Activated B cell treated with CpG ODN at 0.5 μM for 24 hours (primary cell): ENCODE measurements at regions not wholly inside any gene's neighbourhood (a gene's known extent, or its start where the extent isn't known, plus 50 kb on each side); places are given as distances from the start of the nearest gene placed in this dataset.

Experiments used
- ATAC-seq: fragments of 200-7000 bp; cut with Tn5 transposase; one replicate; pipeline ENCODE4 v1.10.0; 2021; ENCODE audit warnings: low read depth, mild to moderate bottlenecking, moderate library complexity
- CTCF ChIA-PET: fragments of 350-600 bp; sonication (Branson Sonifier 250); formaldehyde crosslinking; loops from one replicate; lab custom pipeline; 2021; ENCODE audit warnings: antibody characterized with exemption; lab: Charles Lee
- POLR2A ChIA-PET: fragments of 350-600 bp; sonication (Branson Sonifier 250); formaldehyde crosslinking; loops from one replicate; lab custom pipeline; 2021; ENCODE audit warnings: antibody characterized with exemption; lab: Charles Lee
- DNase-seq: peaks from one replicate; pipeline ENCODE4 v3.0.0; 2022
- H3K27ac Mint-ChIP-seq: one replicate; pipeline ENCODE4 v1.8.0; 2020; ENCODE audit warnings: mixed read lengths
- H3K27me3 Mint-ChIP-seq: one replicate; pipeline ENCODE4 v1.8.0; 2021; ENCODE audit warnings: mixed read lengths
- H3K36me3 Mint-ChIP-seq: one replicate; pipeline ENCODE4 v1.8.0; 2021; ENCODE audit warnings: low read depth, mixed read lengths
- H3K4me1 Mint-ChIP-seq: one replicate; pipeline ENCODE4 v1.8.0; 2021; ENCODE audit warnings: mixed read lengths
- H3K4me3 Mint-ChIP-seq: one replicate; pipeline ENCODE4 v1.8.0; 2020; ENCODE audit warnings: mild to moderate bottlenecking, mixed read lengths
- H3K9me3 Mint-ChIP-seq: one replicate; pipeline ENCODE4 v1.8.0; 2020; ENCODE audit warnings: mixed read lengths
- CTCF ChIP-seq: fragments of 200-600 bp; IDR thresholded peaks from one replicate; pipeline ENCODE4 v1.8.0; 2022; ENCODE audit warnings: antibody characterized with exemption, mild to moderate bottlenecking
- intact Hi-C: fragments of 100-400 bp; cut with micrococcal nuclease; formaldehyde crosslinking; loops from one replicate; pipeline ENCODE4 v1.15.1; 2024

- H3K36me3 Mint-ChIP-seq = no peaks in the 10 kb centered on the region
- no peak overlapping the region for H3K4me3 Mint-ChIP-seq
- no peak overlapping the region for H3K27ac Mint-ChIP-seq
- no peaks in the 10 kb centered on the region for H3K9me3 Mint-ChIP-seq
- POLR2A ChIA-PET = no interaction called here
- DNase-seq (no peak), ATAC-seq (no peak)
- TF ChIP-seq CTCF = no peak
- intact Hi-C loops = no loop called here
- CTCF ChIA-PET = no interaction called here
- H3K4me1 Mint-ChIP-seq = no peaks in the 10 kb centered on the region
- H3K27me3 Mint-ChIP-seq = no peaks in the 10 kb centered on the region
These were observed 737.4 kb downstream of the BRD1 start for GRCh38 chr22:49090061-49090852.

- Mint-ChIP-seq H3K4me3 (no peak overlapping the region), H3K36me3 (no peaks in the 10 kb centered on the region), H3K27me3 (no peaks in the 10 kb centered on the region), H3K9me3 (no peaks in the 10 kb centered on the region), H3K27ac (no peak overlapping the region), H3K4me1 (no peaks in the 10 kb centered on the region)
- intact Hi-C loops = no loop called here
- TF ChIP-seq CTCF = no peak
- no peak for DNase-seq
- no peak for ATAC-seq
- ChIA-PET POLR2A (no interaction called here), CTCF (no interaction called here)
These were observed 738.6 kb downstream of the BRD1 start for GRCh38 chr22:49088801-49089791.

GRCh38 chr22:49087716-49088601, 739.7 kb downstream of the BRD1 start:
- no peaks in the 10 kb centered on the region for H3K36me3 Mint-ChIP-seq
- no peaks in the 10 kb centered on the region for H3K27me3 Mint-ChIP-seq
- ChIA-PET CTCF (no interaction called here), POLR2A (no interaction called here)
- no peaks in the 10 kb centered on the region for H3K9me3 Mint-ChIP-seq
- DNase-seq (no peak), ATAC-seq (no peak)
- no peak for TF ChIP-seq CTCF
- H3K27ac Mint-ChIP-seq = no peak overlapping the region
- no peak overlapping the region for H3K4me3 Mint-ChIP-seq
- H3K4me1 Mint-ChIP-seq = no peaks in the 10 kb centered on the region
- intact Hi-C loops = no loop called here

GRCh38 chr22:49087198-49087597, 740.5 kb downstream of the BRD1 start:
- Mint-ChIP-seq H3K36me3 (no peaks in the 10 kb centered on the region), H3K27me3 (no peaks in the 10 kb centered on the region), H3K4me3 (no peak overlapping the region), H3K4me1 (no peaks in the 10 kb centered on the region), H3K27ac (no peak overlapping the region), H3K9me3 (no peaks in the 10 kb centered on the region)
- no peak for TF ChIP-seq CTCF
- ChIA-PET CTCF (no interaction called here), POLR2A (no interaction called here)
- ATAC-seq = no peak
- intact Hi-C loops = no loop called here
- no peak for DNase-seq
